ENCODE measurements at regions not wholly inside any gene's neighbourhood (a gene's known extent, or its start where the extent isn't known, plus 50 kb on each side); places are given as distances from the start of the nearest gene placed in this dataset.
"Not testable (repeated sequence)": the region's sequence is repeated elsewhere in the genome, so short reads cannot be mapped to it uniquely, and the experiment has no call there.

- no peak for DNase-seq (ENCODE audit: low spot score)
Observed at GRCh38 chr7:84879570-84880325, 307.1 kb downstream of the SEMA3D start.

- no peak for DNase-seq (ENCODE audit: low spot score)
Observed at GRCh38 chr7:84877943-84878570, 308.8 kb downstream of the SEMA3D start.

- DNase-seq (ENCODE audit: low spot score): no peak
Observed at GRCh38 chr7:84876061-84876821, 310.6 kb downstream of the SEMA3D start.

- no peak for DNase-seq (ENCODE audit: low spot score)
Observed at GRCh38 chr7:84865560-84865959, 321.3 kb downstream of the SEMA3D start.

- DNase-seq (ENCODE audit: low spot score): no peak
Observed at GRCh38 chr7:84857336-84857735, 329.5 kb downstream of the SEMA3D start.

GRCh38 chr7:84855758-84856157, 331.1 kb downstream of the SEMA3D start:
- DNase-seq (ENCODE audit: low spot score): no peak

GRCh38 chr7:84848974-84849372, 337.9 kb downstream of the SEMA3D start:
- DNase-seq (ENCODE audit: low spot score): not testable (repeated sequence)

GRCh38 chr7:84848219-84848973, 338.5 kb downstream of the SEMA3D start:
- DNase-seq (ENCODE audit: low spot score): no peak

GRCh38 chr7:84847790-84848189, 339.1 kb downstream of the SEMA3D start:
- no peak for DNase-seq (ENCODE audit: low spot score)

GRCh38 chr7:84847038-84847437, 339.8 kb downstream of the SEMA3D start:
- no peak for DNase-seq (ENCODE audit: low spot score)

GRCh38 chr7:84845971-84846370, 340.9 kb downstream of the SEMA3D start:
- DNase-seq (ENCODE audit: low spot score): no peak

GRCh38 chr7:84844771-84845170, 342.1 kb downstream of the SEMA3D start:
- no peak for DNase-seq (ENCODE audit: low spot score)

- DNase-seq (ENCODE audit: low spot score): no peak
Observed at GRCh38 chr7:84841809-84842208, 345.0 kb downstream of the SEMA3D start.

- DNase-seq (ENCODE audit: low spot score): no peak
Observed at GRCh38 chr7:84838857-84839256, 348.0 kb downstream of the SEMA3D start.

GRCh38 chr7:84837405-84837804, 349.5 kb downstream of the SEMA3D start:
- no peak for DNase-seq (ENCODE audit: low spot score)

- DNase-seq (ENCODE audit: low spot score): no peak
Observed at GRCh38 chr7:84829719-84830118, 357.1 kb downstream of the SEMA3D start.

GRCh38 chr7:84824057-84824651, 362.7 kb downstream of the SEMA3D start:
- no peak for DNase-seq (ENCODE audit: low spot score)

- DNase-seq (ENCODE audit: low spot score): no peak
Observed at GRCh38 chr7:84823530-84823929, 363.3 kb downstream of the SEMA3D start.

- DNase-seq (ENCODE audit: low spot score): no peak
Observed at GRCh38 chr7:84822941-84823510, 363.8 kb downstream of the SEMA3D start.

GRCh38 chr7:84821671-84822534, 365.0 kb downstream of the SEMA3D start:
- DNase-seq (ENCODE audit: low spot score): no peak

- no peak for DNase-seq (ENCODE audit: low spot score)
Observed at GRCh38 chr7:84820481-84820880, 366.4 kb downstream of the SEMA3D start.
